GM18951 (cell line): ENCODE measurements at regions not wholly inside any gene's neighbourhood (a gene's known extent, or its start where the extent isn't known, plus 50 kb on each side); places are given as distances from the start of the nearest gene placed in this dataset.

Experiments used
- POLR2A ChIP-seq: IDR thresholded peaks from 4 replicates; pipeline ENCODE4 v1.6.1; 2011; ENCODE audit warnings: mild to moderate bottlenecking; ENCODE audit not compliant: insufficient read length, insufficient read depth; ENCODE audit errors: extremely low read depth
- in situ Hi-C: fragments of 300-500 bp; cut with MboI; formaldehyde crosslinking; loops from one replicate; pipeline ENCODE4 v1.12.0; 2022; ENCODE audit warnings: low sequenced_read_pairs, mixed read lengths, inconsistent platforms; ENCODE audit not compliant: unreplicated experiment

GRCh38 chr7:130996205-130996832 is 262.3 kb upstream of the KLF14 start:
- no peak for TF ChIP-seq POLR2A
- in situ Hi-C loops: no loop called here

DNA sequence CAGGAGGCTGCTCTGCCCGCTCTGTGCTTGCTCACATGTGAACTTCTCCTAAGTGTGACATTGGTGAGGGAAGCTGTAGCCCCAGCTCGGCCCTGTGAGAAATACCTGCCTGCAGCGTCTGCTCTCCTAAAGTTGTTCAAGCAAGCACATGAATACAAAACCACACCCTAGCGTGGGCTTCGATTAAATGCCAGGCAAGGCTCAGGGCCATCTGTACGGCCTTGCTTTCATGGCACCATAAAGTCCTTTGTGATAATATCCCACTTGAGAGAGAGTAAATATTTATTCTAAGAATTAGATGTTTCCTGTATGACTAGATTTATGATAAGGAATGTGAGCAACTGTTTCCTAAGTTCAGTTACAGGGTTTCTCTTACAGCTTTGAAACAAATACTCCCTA is 262.8 kb upstream of the KLF14 start:
- in situ Hi-C loops: no loop called here
- no peak for TF ChIP-seq POLR2A

DNA sequence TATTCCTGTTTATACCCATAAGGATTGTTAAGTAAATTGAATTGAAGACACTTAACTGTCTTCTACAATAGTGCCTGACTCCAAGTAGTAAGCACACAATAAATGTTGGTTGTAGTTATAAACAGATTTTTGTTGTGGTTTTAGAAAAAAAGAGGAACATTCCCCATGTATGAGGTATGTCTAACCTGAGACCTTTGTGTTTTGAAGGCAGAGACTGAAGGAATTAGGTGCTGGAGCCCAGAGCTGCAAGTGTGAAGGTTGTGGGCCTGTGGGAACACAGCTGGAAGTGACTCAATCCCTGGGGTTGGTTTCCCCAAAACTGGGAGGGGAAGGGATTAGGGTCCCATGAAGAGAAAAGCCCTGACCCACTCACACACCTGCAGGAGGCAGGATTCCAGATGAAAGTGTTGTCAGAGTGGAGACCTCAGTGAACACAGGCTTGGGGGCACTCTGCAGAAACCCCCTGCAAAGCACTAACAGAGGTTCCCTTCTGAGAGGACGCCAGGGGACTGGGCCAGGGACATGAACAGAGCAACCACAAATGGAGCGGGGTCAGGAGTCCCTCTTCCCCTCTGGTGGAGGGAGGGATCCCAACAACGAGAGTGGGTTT is 265.1 kb upstream of the KLF14 start:
- TF ChIP-seq POLR2A: no peak
- in situ Hi-C loops: no loop called here

GRCh38 chr7:130999926-131000325 is 265.9 kb upstream of the KLF14 start:
- TF ChIP-seq POLR2A: no peak
- in situ Hi-C loops: no loop called here

GRCh38 chr7:131000389-131000788 is 266.4 kb upstream of the KLF14 start:
- in situ Hi-C loops: no loop called here
- TF ChIP-seq POLR2A: no peak

DNA sequence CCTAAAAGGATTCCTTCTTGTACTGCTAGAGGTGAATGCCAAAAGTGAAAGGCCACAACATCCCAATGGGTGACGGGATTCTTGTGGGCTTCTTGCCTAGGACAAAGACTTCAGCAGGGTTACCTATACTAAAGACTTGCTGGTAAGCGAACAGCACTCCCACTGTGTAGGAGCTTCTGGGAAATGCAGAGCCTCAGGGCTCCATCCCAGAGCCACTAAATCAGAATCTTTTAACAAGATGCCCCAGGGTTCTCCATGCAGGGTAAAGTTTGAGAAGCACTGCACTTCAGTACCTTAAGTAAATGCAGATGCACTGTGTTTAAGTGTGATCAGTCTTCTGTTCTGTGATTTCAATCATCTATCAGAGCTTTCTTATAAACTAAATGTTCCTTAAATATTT is 266.9 kb upstream of the KLF14 start:
- TF ChIP-seq POLR2A: no peak
- in situ Hi-C loops: no loop called here

GRCh38 chr7:131002600-131002999 is 268.6 kb upstream of the KLF14 start:
- in situ Hi-C loops: no loop called here
- no peak for TF ChIP-seq POLR2A

- no peak for TF ChIP-seq POLR2A
These were observed 269.6 kb upstream of the KLF14 start for GRCh38 chr7:131003634-131004033.

DNA sequence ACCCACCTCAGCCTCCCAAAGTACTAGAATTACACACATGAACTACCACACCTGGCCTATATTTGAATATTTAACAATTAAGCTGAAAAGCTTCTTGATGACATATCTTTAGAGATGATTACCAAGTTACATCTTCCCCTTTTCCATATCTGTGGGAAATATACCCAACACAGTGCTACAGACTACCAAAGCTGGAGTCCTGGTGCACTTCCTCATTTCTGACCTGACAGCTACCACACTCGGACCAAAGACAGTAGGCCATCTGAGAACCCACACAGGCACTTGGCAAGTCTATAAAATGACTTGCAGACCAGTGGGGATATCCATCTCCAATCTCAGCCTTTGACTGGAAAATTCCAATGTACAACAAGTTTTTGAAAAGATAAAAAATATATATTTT is 270.4 kb upstream of the KLF14 start:
- TF ChIP-seq POLR2A: no peak
- in situ Hi-C loops: no loop called here

More at GRCh38 chr7:131003634-131004033, 269.6 kb upstream of the KLF14 start:
- in situ Hi-C loops: no loop called here

DNA sequence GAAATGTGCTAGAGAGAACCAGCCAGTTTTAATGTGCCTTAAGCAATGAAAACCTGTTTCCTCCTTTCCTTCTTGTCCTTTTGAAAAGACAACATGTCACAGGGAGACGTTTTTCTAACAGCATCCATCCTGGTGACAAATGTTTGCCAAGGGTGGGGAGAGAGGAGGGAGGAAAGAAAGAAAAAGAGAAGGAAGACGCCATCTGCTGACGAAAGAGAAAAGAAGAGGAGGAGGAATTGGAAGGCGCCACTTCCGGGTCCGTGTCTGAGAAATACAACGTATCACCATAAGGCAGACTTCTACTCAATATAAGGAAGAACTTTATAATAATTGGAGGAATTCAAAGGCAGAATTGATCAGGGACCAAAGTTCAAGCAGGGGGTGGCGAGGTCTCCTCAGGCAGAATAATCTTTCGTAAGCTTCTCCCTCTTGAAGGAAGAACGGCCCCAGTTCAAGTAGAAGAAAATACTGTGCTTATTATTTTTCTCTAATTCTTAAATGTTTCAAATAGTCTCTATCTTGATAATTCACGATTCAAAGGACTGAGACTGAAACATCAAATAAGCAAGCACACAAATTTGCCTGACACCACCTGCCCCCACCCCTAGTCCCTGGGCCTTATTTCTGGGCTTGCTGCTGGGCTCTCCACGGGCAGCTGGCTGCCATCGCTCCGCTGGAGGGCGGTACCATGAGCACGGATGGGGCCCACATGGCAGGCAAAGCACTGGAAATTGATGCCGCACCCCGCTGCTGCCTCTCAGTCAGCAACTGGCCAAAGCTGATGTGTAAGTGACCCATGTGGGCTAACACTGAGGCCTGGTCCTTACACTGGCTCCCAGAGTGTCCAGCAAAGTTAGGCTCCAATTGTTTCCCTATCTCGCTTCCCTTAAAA is 273.7 kb upstream of the KLF14 start:
- no peak for TF ChIP-seq POLR2A
- in situ Hi-C loops: no loop called here

DNA sequence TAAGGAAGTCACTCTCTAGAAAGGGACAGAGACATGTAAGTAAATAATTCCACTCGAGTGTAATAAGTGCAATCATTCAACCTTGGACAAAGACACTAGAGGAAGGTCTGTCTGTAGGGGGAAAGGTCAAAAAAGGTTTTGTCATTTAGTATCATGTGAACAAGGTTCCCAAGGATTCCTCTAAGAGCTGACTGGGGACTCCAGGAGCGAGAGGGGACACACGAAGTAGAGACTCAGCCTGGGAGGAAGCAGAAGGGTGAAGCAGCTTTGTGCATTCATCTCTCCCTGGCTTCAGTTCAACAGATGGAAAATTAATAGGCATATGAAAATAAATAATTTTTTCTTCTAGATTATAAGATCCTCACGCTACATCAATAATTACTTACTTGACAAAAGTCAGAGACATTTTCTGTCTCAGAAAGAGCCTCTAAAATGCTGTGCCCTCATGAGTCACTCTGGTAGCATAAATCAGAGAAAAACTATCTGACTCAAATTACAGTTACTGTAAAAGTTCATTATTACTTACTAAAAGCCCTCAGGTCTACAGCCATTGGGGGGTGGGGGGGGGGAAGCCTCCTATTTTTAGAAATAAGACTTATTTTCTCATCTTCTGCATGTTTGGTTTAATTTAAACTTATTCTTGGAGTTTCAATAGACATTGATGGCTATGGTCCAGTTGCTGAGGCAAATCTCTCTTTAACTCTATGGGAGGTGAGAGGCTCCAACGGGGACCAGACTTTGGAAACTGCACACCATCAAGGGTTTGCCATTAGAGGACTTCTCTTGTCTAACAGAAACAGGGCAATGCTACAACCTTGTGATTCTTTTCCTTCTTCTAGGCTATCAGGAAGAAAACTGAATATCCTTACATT is 275.1 kb upstream of the KLF14 start:
- in situ Hi-C loops: no loop called here
- no peak for TF ChIP-seq POLR2A

DNA sequence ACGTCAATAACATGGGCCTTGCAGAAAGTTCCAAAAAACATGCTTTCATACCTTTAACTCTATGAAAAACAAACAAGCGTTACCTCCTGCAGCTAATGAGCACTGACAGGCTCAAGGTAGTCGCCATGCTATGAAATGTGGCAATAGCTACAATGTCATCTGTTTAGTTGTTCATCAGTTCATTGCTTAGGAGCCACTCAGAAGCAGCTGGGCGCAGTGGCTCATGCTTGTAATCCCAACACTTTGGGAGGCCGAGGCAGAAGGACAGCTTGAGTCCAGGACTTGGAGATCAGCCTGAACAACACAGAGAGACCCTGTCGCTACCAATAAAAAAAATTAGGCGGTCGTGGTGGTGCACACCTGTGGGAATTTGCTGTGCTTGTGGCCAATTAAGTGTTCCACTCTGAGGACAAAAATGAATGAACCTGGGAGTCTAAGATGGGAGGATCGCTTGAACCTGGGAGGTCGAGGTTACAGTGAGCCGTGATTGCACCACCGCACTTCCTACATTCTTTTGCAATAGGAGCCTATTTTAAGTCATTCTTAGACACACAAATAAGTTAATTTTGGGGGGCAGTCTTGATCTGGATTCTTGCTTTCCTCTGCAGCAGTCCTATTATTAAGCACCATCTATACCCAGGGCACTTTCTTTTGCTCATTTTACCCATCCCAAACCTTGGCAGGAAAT is 276.2 kb upstream of the KLF14 start:
- in situ Hi-C loops: no loop called here
- no peak for TF ChIP-seq POLR2A
